Activated naive CD4-positive, alpha-beta T cell treated with anti-CD3 and anti-CD28 coated beads, Interleukin-2, amount 50 U/mL, for 72 hours (primary cell): ENCODE measurements at regions not wholly inside any gene's neighbourhood (a gene's known extent, or its start where the extent isn't known, plus 50 kb on each side); places are given as distances from the start of the nearest gene placed in this dataset.

Source experiments
- ATAC-seq, 2 donors: fragments of 150-1000 bp; cut with Tn5 transposase; 2 replicates each; pipeline ENCODE4 v1.10.0; 2021; ENCODE audit warnings: mild to moderate bottlenecking in 2 of 2, moderate library complexity in 2 of 2
- DNase-seq, 2 donors: peaks; one replicate each; pipeline ENCODE4 v3.0.0; 2021 to 2022; ENCODE audit warnings: low spot score in 2 of 2
- H3K27ac Mint-ChIP-seq, 2 donors: one replicate each; pipeline ENCODE4 v1.8.0; 2022; ENCODE audit warnings: mild to moderate bottlenecking in 2 of 2, mixed read lengths in 2 of 2
- H3K36me3 Mint-ChIP-seq, 2 donors: one replicate each; pipeline ENCODE4 v1.8.0; 2022; ENCODE audit warnings: mixed read lengths in 2 of 2
- H3K9me3 Mint-ChIP-seq, 2 donors: one replicate each; pipeline ENCODE4 v1.8.0; 2022; ENCODE audit warnings: mixed read lengths in 2 of 2

- Mint-ChIP-seq H3K9me3 (peaks cover 9 to 26% of the 10 kb centered on the region in 2 donors), H3K36me3 (no peaks in the 10 kb centered on the region), H3K27ac (no peak overlapping the region)
- DNase-seq, result no peak
- ATAC-seq, result no peak
These were observed 101.6 kb upstream of the TMEM132C start for GRCh38 chr12:128165387-128165786.

GRCh38 chr12:128168273-128168672 is 98.7 kb upstream of the TMEM132C start:
- DNase-seq, result no peak
- peaks cover 9 to 26% of the 10 kb centered on the region in 2 donors for H3K9me3 Mint-ChIP-seq
- H3K27ac Mint-ChIP-seq, result no peak overlapping the region
- H3K36me3 Mint-ChIP-seq, result no peaks in the 10 kb centered on the region
- no peak for ATAC-seq

GRCh38 chr12:128170181-128170580 is 96.8 kb upstream of the TMEM132C start:
- Mint-ChIP-seq H3K27ac (no peak overlapping the region), H3K9me3 (peaks cover 9 to 29% of the 10 kb centered on the region in 2 donors), H3K36me3 (no peaks in the 10 kb centered on the region)
- DNase-seq, result no peak
- no peak for ATAC-seq

GRCh38 chr12:128178565-128178964 is 88.4 kb upstream of the TMEM132C start:
- Mint-ChIP-seq H3K9me3 (peaks cover 14 to 29% of the 10 kb centered on the region in 2 donors), H3K27ac (no peak overlapping the region), H3K36me3 (peaks cover 0 to 4% of the 10 kb centered on the region in 2 donors)
- ATAC-seq, result no peak
- DNase-seq, result no peak

- ATAC-seq (no peak), DNase-seq (no peak)
- Mint-ChIP-seq H3K27ac (no peak overlapping the region), H3K9me3 (peaks cover 14 to 25% of the 10 kb centered on the region in 2 donors), H3K36me3 (peaks cover 0 to 4% of the 10 kb centered on the region in 2 donors)
These were observed 88.0 kb upstream of the TMEM132C start for GRCh38 chr12:128178966-128179365.

- ATAC-seq, result no peak
- no peak overlapping the region for H3K27ac Mint-ChIP-seq
- H3K36me3 Mint-ChIP-seq, result peaks cover 0 to 4% of the 10 kb centered on the region in 2 donors
- H3K9me3 Mint-ChIP-seq, result peaks cover 19 to 31% of the 10 kb centered on the region in 2 donors
- no peak for DNase-seq
These were observed 86.8 kb upstream of the TMEM132C start for GRCh38 chr12:128180166-128180565.

GRCh38 chr12:128190052-128190451 is 76.9 kb upstream of the TMEM132C start:
- Mint-ChIP-seq H3K36me3 (peaks cover 0 to 8% of the 10 kb centered on the region in 2 donors), H3K27ac (no peak overlapping the region), H3K9me3 (peaks cover 5 to 15% of the 10 kb centered on the region in 2 donors)
- ATAC-seq (no peak), DNase-seq (no peak)

- H3K9me3 Mint-ChIP-seq, result peaks cover 5 to 15% of the 10 kb centered on the region in 2 donors
- peaks cover 0 to 8% of the 10 kb centered on the region in 2 donors for H3K36me3 Mint-ChIP-seq
- ATAC-seq (no peak), DNase-seq (no peak)
- no peak overlapping the region for H3K27ac Mint-ChIP-seq
These were observed 76.4 kb upstream of the TMEM132C start for GRCh38 chr12:128190614-128191013.

- no peak for ATAC-seq
These were observed 75.6 kb upstream of the TMEM132C start for GRCh38 chr12:128191380-128191779.

GRCh38 chr12:128204711-128205110 is 62.3 kb upstream of the TMEM132C start:
- Mint-ChIP-seq H3K36me3 (peaks cover 0 to 4% of the 10 kb centered on the region in 2 donors), H3K27ac (no peak overlapping the region), H3K9me3 (peaks cover 8 to 10% of the 10 kb centered on the region in 2 donors)
- DNase-seq, result no peak
- no peak for ATAC-seq

More at GRCh38 chr12:128191380-128191779, 75.6 kb upstream of the TMEM132C start:
- H3K9me3 Mint-ChIP-seq, result peaks cover 5 to 15% of the 10 kb centered on the region in 2 donors
- DNase-seq, result no peak
- H3K27ac Mint-ChIP-seq, result no peak overlapping the region
- peaks cover 0 to 8% of the 10 kb centered on the region in 2 donors for H3K36me3 Mint-ChIP-seq

GRCh38 chr12:128205145-128205544 is 61.8 kb upstream of the TMEM132C start:
- no peak for ATAC-seq
- DNase-seq, result no peak
- no peak overlapping the region for H3K27ac Mint-ChIP-seq
- H3K9me3 Mint-ChIP-seq, result peaks cover 4 to 6% of the 10 kb centered on the region in 2 donors
- H3K36me3 Mint-ChIP-seq, result peaks cover 0 to under 1% of the 10 kb centered on the region in 2 donors

GRCh38 chr12:128205758-128206157 is 61.2 kb upstream of the TMEM132C start:
- Mint-ChIP-seq H3K36me3 (no peaks in the 10 kb centered on the region), H3K27ac (no peak overlapping the region), H3K9me3 (peaks cover 4 to 6% of the 10 kb centered on the region in 2 donors)
- DNase-seq, result no peak
- ATAC-seq, result no peak
